ENCODE measurements at regions not wholly inside any gene's neighbourhood (a gene's known extent, or its start where the extent isn't known, plus 50 kb on each side); places are given as distances from the start of the nearest gene placed in this dataset.

GRCh38 chr17:13939222-13939621 is 130.1 kb upstream of the COX10 start:
- no peak overlapping the region for H3K4me3 ChIP-seq (ENCODE audit: low read depth in 1 of 3, low read length in 3 of 3)
- TF ChIP-seq HNF4G (IDR thresholded peaks at IDR 0.05) (no peak), CTCF (IDR thresholded peaks at IDR 0.05; ENCODE audit: low read depth, low read length, missing input control) (no peak), EGR1 (IDR thresholded peaks at IDR 0.05; ENCODE audit: low read depth in 2 of 2) (no peak), NR2F2 (IDR thresholded peaks at IDR 0.05) (no peak), RAD21 (IDR thresholded peaks at IDR 0.05) (peak in 1 of 2 donors; percentile 12), MAX (IDR thresholded peaks at IDR 0.05) (no peak)
- no peaks in the 10 kb centered on the region for H3K36me3 ChIP-seq (ENCODE audit: control insufficient read depth in 4 of 4, insufficient read depth in 3 of 4, low read depth in 1 of 4, low read length in 3 of 4)
- no peak for DNase-seq (ENCODE audit: low spot score)
- no peak overlapping the region for H3K27ac ChIP-seq (ENCODE audit: low read depth in 1 of 2, low read length in 2 of 2)
- no peak overlapping the region for H3K9ac ChIP-seq (ENCODE audit: low read depth in 1 of 2, low read length in 2 of 2)
- H3K9me3 ChIP-seq (ENCODE audit: control insufficient read depth in 4 of 4, low read length in 3 of 4): no peaks in the 10 kb centered on the region
- H3K27me3 ChIP-seq (ENCODE audit: control insufficient read depth in 4 of 4, insufficient read depth in 4 of 4, low read length in 3 of 4): no peaks in the 10 kb centered on the region
- peaks cover 0 to 12% (median 6%) of the 10 kb centered on the region in 4 donors for H3K4me1 ChIP-seq (ENCODE audit: control insufficient read depth in 4 of 4, insufficient read depth in 4 of 4, low read length in 3 of 4)
- 41% methylated on average over 1 of the region's 1 CpG for WGBS

- Histone ChIP-seq H3K9me3 (ENCODE audit: control insufficient read depth in 4 of 4, low read length in 3 of 4) (no peaks in the 10 kb centered on the region), H3K27ac (ENCODE audit: low read depth in 1 of 2, low read length in 2 of 2) (no peak overlapping the region), H3K36me3 (ENCODE audit: control insufficient read depth in 4 of 4, insufficient read depth in 3 of 4, low read depth in 1 of 4, low read length in 3 of 4) (no peaks in the 10 kb centered on the region), H3K9ac (ENCODE audit: low read depth in 1 of 2, low read length in 2 of 2) (no peak overlapping the region), H3K4me3 (ENCODE audit: low read depth in 1 of 3, low read length in 3 of 3) (no peak overlapping the region), H3K4me1 (ENCODE audit: control insufficient read depth in 4 of 4, insufficient read depth in 4 of 4, low read length in 3 of 4) (no peaks in the 10 kb centered on the region), H3K27me3 (ENCODE audit: control insufficient read depth in 4 of 4, insufficient read depth in 4 of 4, low read length in 3 of 4) (no peaks in the 10 kb centered on the region)
- DNase-seq (ENCODE audit: low spot score): no peak
- WGBS: 84% methylated on average over 3 of the region's 3 CpGs
- TF ChIP-seq FOXA2 (IDR thresholded peaks at IDR 0.05): no peak
- peak; percentile 33 to 36 for TF ChIP-seq RAD21 (IDR thresholded peaks at IDR 0.05)
- TF ChIP-seq ZBTB33 (IDR thresholded peaks at IDR 0.05): no peak
- no peak for TF ChIP-seq SP1 (IDR thresholded peaks at IDR 0.05)
- TF ChIP-seq GABPA (IDR thresholded peaks at IDR 0.05 in 1 of 2, conservative IDR thresholded peaks at IDR 0.05 in 1 of 2): peak; percentile 37 to 69
- TF ChIP-seq NR2F2 (IDR thresholded peaks at IDR 0.05): no peak
- no peak for TF ChIP-seq HNF4G (IDR thresholded peaks at IDR 0.05)
- TF ChIP-seq CTCF (IDR thresholded peaks at IDR 0.05; ENCODE audit: low read depth, low read length, missing input control): peak; percentile 8
- no peak for TF ChIP-seq RXRA (IDR thresholded peaks at IDR 0.05)
- no peak for TF ChIP-seq REST (IDR thresholded peaks at IDR 0.05)
These were observed 128.2 kb upstream of the COX10 start for GRCh38 chr17:13940858-13941665.
